Liver (tissue), 7 donors: ENCODE measurements at regions not wholly inside any gene's neighbourhood (a gene's known extent, or its start where the extent isn't known, plus 50 kb on each side); places are given as distances from the start of the nearest gene placed in this dataset.

ENCODE experiments used
- DNase-seq: peaks from one replicate; pipeline ENCODE4 v3.0.0-alpha.2; 2017; ENCODE audit warnings: low spot score
- H3K27ac ChIP-seq, 2 donors: one replicate each; pipeline ENCODE4 v1.7.0; 2013; ENCODE audit warnings: inconsistent platforms in 2 of 2, low read length in 2 of 2, control low read depth in 1 of 2, low read depth in 1 of 2, mild to moderate bottlenecking in 1 of 2
- H3K27me3 ChIP-seq, 4 donors: one replicate each; pipeline versions ENCODE4 v1.6.1 to v1.7.0; 2013; ENCODE audit warnings: low read length in 3 of 4, inconsistent platforms in 1 of 4, mild to moderate bottlenecking in 1 of 4, moderate library complexity in 1 of 4; ENCODE audit not compliant: control insufficient read depth in 4 of 4, insufficient read depth in 4 of 4
- H3K36me3 ChIP-seq, 4 donors: one replicate each; pipeline versions ENCODE4 v1.6.1 to v1.7.0; 2013; ENCODE audit warnings: low read length in 3 of 4, mild to moderate bottlenecking in 3 of 4, low read depth in 1 of 4, moderate library complexity in 1 of 4; ENCODE audit not compliant: control insufficient read depth in 4 of 4, insufficient read depth in 3 of 4
- H3K4me1 ChIP-seq, 4 donors: one replicate each; pipeline versions ENCODE4 v1.6.1 to v1.7.0; 2013; ENCODE audit warnings: low read length in 3 of 4, mild to moderate bottlenecking in 3 of 4, moderate library complexity in 1 of 4; ENCODE audit not compliant: control insufficient read depth in 4 of 4, insufficient read depth in 4 of 4
- H3K4me3 ChIP-seq, 3 donors: one replicate each; pipeline versions ENCODE4 v1.6.1 to v1.7.0; 2013; ENCODE audit warnings: low read length in 3 of 3, control low read depth in 1 of 3, low read depth in 1 of 3, mild to moderate bottlenecking in 1 of 3
- H3K9ac ChIP-seq, 2 donors: one replicate each; pipeline ENCODE4 v1.7.0; 2013; ENCODE audit warnings: low read length in 2 of 2, mild to moderate bottlenecking in 2 of 2, moderate library complexity in 2 of 2, control low read depth in 1 of 2, low read depth in 1 of 2
- H3K9me3 ChIP-seq, 4 donors: one replicate each; pipeline versions ENCODE4 v1.6.1 to v1.7.0; 2013; ENCODE audit warnings: low read length in 3 of 4; ENCODE audit not compliant: control insufficient read depth in 4 of 4
- ATF3 ChIP-seq: IDR thresholded peaks from 2 replicates; pipeline ENCODE4 v1.6.1; 2016; ENCODE audit warnings: antibody characterized with exemption
- EGR1 ChIP-seq, 2 donors: IDR thresholded peaks; 2 replicates each; pipeline ENCODE4 v1.6.1; 2016 to 2018; ENCODE audit warnings: antibody characterized with exemption in 2 of 2, low read depth in 2 of 2
- FOXA1 ChIP-seq: IDR thresholded peaks from 2 replicates; pipeline ENCODE4 v1.6.1; 2016; ENCODE audit warnings: antibody characterized with exemption
- FOXA2 ChIP-seq: IDR thresholded peaks from 2 replicates; pipeline ENCODE4 v1.6.1; 2016; ENCODE audit warnings: antibody characterized with exemption
- GABPA ChIP-seq, 2 donors: IDR thresholded peaks in 1 of 2; conservative IDR thresholded peaks in 1 of 2; 2 replicates each; pipeline ENCODE4 v1.6.1; 2016; ENCODE audit warnings: antibody characterized with exemption in 2 of 2, mild to moderate bottlenecking in 1 of 2, moderate library complexity in 1 of 2
- HNF4A ChIP-seq, 2 donors: conservative IDR thresholded peaks; 2 replicates each; pipeline ENCODE4 v1.6.1; 2016; ENCODE audit warnings: antibody characterized with exemption in 2 of 2, mild to moderate bottlenecking in 2 of 2
- MAX ChIP-seq: IDR thresholded peaks from 2 replicates; pipeline ENCODE4 v1.6.1; 2016; ENCODE audit warnings: antibody characterized with exemption
- NR2F2 ChIP-seq: IDR thresholded peaks from 2 replicates; pipeline ENCODE4 v1.6.1; 2016; ENCODE audit warnings: antibody characterized with exemption
- RAD21 ChIP-seq, 2 donors: IDR thresholded peaks; 2 replicates each; pipeline ENCODE4 v1.6.1; 2016; ENCODE audit warnings: antibody characterized with exemption in 2 of 2, mild to moderate bottlenecking in 2 of 2
- REST ChIP-seq: IDR thresholded peaks from 2 replicates; pipeline ENCODE4 v1.6.1; 2016; ENCODE audit warnings: antibody characterized with exemption, mild to moderate bottlenecking
- RXRA ChIP-seq, 2 donors: IDR thresholded peaks; 2 replicates each; pipeline ENCODE4 v1.6.1; 2017 to 2018; ENCODE audit warnings: antibody characterized with exemption in 2 of 2, mild to moderate bottlenecking in 1 of 2
- SP1 ChIP-seq: IDR thresholded peaks from 2 replicates; pipeline ENCODE4 v1.6.1; 2018; ENCODE audit warnings: antibody characterized with exemption, mild to moderate bottlenecking
- TAF1 ChIP-seq: conservative IDR thresholded peaks from 2 replicates; pipeline ENCODE4 v1.6.1; 2016; ENCODE audit warnings: antibody characterized with exemption, mild to moderate bottlenecking
- YY1 ChIP-seq: IDR thresholded peaks from 2 replicates; pipeline ENCODE4 v1.6.1; 2016; ENCODE audit warnings: antibody characterized with exemption, mild to moderate bottlenecking
- ZBTB33 ChIP-seq: IDR thresholded peaks from 2 replicates; pipeline ENCODE4 v1.6.1; 2016; ENCODE audit warnings: antibody characterized with exemption
- WGBS: extraction: QIAGEN DNeasy Blood & Tissue Kit; methylation state at CpG from one replicate; pipeline ENCODE4 v1.1.7; 2013; 5-methylcytosine and 5-hydroxymethylcytosine counted together
- donor health status: healthy.
- donor health status: healthy.
- donor health status: healthy.
- donor health status: healthy.

- no peak overlapping the region for H3K27ac ChIP-seq
- H3K27me3 ChIP-seq, result peaks cover 0 to 3% (median 0%) of the 10 kb centered on the region in 4 donors
- H3K4me1 ChIP-seq, result no peaks in the 10 kb centered on the region
- no peak overlapping the region for H3K9ac ChIP-seq
- H3K36me3 ChIP-seq, result no peaks in the 10 kb centered on the region
- H3K4me3 ChIP-seq, result no peak overlapping the region
- peaks cover 0 to 4% (median 1%) of the 10 kb centered on the region in 4 donors for H3K9me3 ChIP-seq
- WGBS, result 82% methylated on average over 6 of the region's 6 CpGs
- no peak for DNase-seq
- TF ChIP-seq MAX (no peak), RAD21 (IDR thresholded peaks at IDR 0.05) (no peak), YY1 (no peak), SP1 (no peak), FOXA1 (no peak), ZBTB33 (no peak), FOXA2 (no peak), REST (no peak), TAF1 (no peak), EGR1 (IDR thresholded peaks at IDR 0.05; ENCODE audit: low read depth in 2 of 2) (no peak), ATF3 (no peak), RXRA (IDR thresholded peaks at IDR 0.05) (no peak), GABPA (IDR thresholded peaks at IDR 0.05 in 1 of 2, conservative IDR thresholded peaks at IDR 0.05 in 1 of 2) (no peak)
These were observed 757.7 kb upstream of the TMEM132C start for GRCh38 chr12:127509066-127509778.

- H3K27me3 ChIP-seq, result no peaks in the 10 kb centered on the region
- H3K9me3 ChIP-seq, result no peaks in the 10 kb centered on the region
These were observed 751.0 kb upstream of the TMEM132C start for GRCh38 chr12:127515941-127516340.

More at GRCh38 chr12:127515941-127516340, 751.0 kb upstream of the TMEM132C start:
- WGBS, result 50% methylated on average over 2 of the region's 2 CpGs
- TF ChIP-seq TAF1 (no peak), GABPA (IDR thresholded peaks at IDR 0.05 in 1 of 2, conservative IDR thresholded peaks at IDR 0.05 in 1 of 2) (no peak), YY1 (no peak), EGR1 (IDR thresholded peaks at IDR 0.05; ENCODE audit: low read depth in 2 of 2) (no peak), RXRA (IDR thresholded peaks at IDR 0.05) (no peak), HNF4A (conservative IDR thresholded peaks at IDR 0.05) (no peak), FOXA2 (no peak), ATF3 (no peak), ZBTB33 (no peak), REST (no peak), MAX (no peak), SP1 (no peak), NR2F2 (no peak)
- H3K36me3 ChIP-seq, result no peaks in the 10 kb centered on the region
- DNase-seq, result no peak
- no peak overlapping the region for H3K9ac ChIP-seq
- H3K4me3 ChIP-seq, result no peak overlapping the region
- no peaks in the 10 kb centered on the region for H3K4me1 ChIP-seq
- H3K27ac ChIP-seq, result no peak overlapping the region
